Esophagus squamous epithelium (tissue), 5 donors: ENCODE measurements at regions not wholly inside any gene's neighbourhood (a gene's known extent, or its start where the extent isn't known, plus 50 kb on each side); places are given as distances from the start of the nearest gene placed in this dataset.

ENCODE experiments used
- DNase-seq: peaks from one replicate; lab custom pipeline; 2025; lab: John Stamatoyannopoulos, UW
- H3K27ac ChIP-seq, 4 donors: fragments of 200-600 bp; sonication (generic); one replicate each; pipeline ENCODE4 v1.5.1; 2016 to 2019; ENCODE audit warnings: mild to moderate bottlenecking in 1 of 4
- H3K27me3 ChIP-seq, 4 donors: fragments of 200-600 bp; sonication (generic); 1 replicate in 3 of 4; 2 replicates in 1 of 4; pipeline versions ENCODE4 v1.5.1 to v1.6.0; 2017 to 2021; ENCODE audit warnings: antibody characterized with exemption in 1 of 4
- H3K36me3 ChIP-seq, 3 donors: fragments of 200-600 bp; sonication (generic); one replicate each; pipeline ENCODE4 v1.5.1; 2016 to 2019
- H3K4me1 ChIP-seq, 3 donors: fragments of 200-600 bp; sonication (generic); one replicate each; pipeline ENCODE4 v1.5.1; 2017 to 2019
- H3K4me3 ChIP-seq, 4 donors: fragments of 200-600 bp; sonication (generic); 1 replicate in 3 of 4; 2 replicates in 1 of 4; pipeline ENCODE4 v1.5.1; 2016 to 2019; ENCODE audit warnings: mild to moderate bottlenecking in 2 of 4, moderate library complexity in 1 of 4
- H3K9me3 ChIP-seq, 3 donors: fragments of 200-600 bp; sonication (generic); one replicate each; pipeline ENCODE4 v1.5.1; 2016 to 2019
- POLR2A ChIP-seq, 4 donors: fragments of 450-650 bp; IDR thresholded peaks; one replicate each; pipeline ENCODE4 v1.6.1; 2017; ENCODE audit warnings: antibody characterized with exemption in 4 of 4, mild to moderate bottlenecking in 4 of 4, moderate library complexity in 3 of 4
- WGBS, 2 donors: methylation state at CpG; one replicate each; pipeline ENCODE4 v1.1.5; 2018; 5-methylcytosine and 5-hydroxymethylcytosine counted together
- intact Hi-C: fragments of 100-400 bp; cut with DNase I; formaldehyde crosslinking; loops from one replicate; pipeline ENCODE4 v1.15.0; 2022
- TF ChIP-seq, protein P1 (sequence below), 6 experiments: fragments of 450-650 bp in 4 of 6; fragments of 200-600 bp in 2 of 6; sonication (generic) in 2 of 6; IDR thresholded peaks; one replicate each; pipeline ENCODE4 v1.5.1; 2016 to 2019; ENCODE audit warnings: antibody characterized with exemption in 6 of 6, mild to moderate bottlenecking in 4 of 6, moderate library complexity in 4 of 6
- donor health status: DM: yes; HTN: yes; CAD: no.

DNA sequence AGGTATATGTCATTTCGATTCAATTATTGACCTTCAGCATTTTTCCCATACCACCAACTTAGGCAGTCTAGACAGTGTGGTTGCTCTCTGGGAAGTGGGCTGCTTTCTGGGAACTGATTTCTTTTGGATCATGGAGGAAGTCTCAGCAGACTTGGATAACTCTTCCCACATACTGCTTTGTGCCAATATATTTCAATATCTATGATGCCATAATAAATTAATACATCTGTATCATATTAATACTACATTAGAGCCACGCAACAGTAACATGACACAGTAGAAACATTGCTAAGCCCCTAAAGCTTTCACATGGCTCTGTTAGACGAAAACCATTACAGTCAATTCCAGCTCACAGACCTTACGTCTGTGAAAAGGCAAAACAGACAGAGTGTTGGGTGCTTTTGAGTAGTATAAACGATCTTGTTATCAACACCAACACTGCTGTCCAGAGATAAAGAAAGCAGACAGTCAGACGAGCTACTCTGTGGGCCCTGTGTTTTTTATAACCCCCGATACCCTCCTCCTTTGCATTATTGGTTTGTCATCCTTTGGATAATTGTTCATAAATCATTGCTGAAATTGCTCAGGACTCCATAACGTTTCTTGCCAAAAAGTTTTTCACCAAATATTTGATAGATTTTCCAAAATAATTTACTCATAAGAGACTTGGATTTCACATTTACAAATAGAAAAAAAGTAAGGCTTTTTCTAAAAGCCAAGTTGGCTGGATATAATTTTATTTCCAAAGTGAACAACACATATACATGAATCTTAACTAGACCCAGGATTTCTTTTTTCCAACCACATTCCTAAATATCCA is 439.7 kb downstream of the ADAMTS20 start:
- WGBS, 2 donors = 47 to 67% methylated on average over 8 of the region's 8 CpGs
- H3K4me3 ChIP-seq = no peak overlapping the region
- H3K36me3 ChIP-seq = no peaks in the 10 kb centered on the region
- intact Hi-C loops = no loop called here
- no peaks in the 10 kb centered on the region for H3K27me3 ChIP-seq
- no peak for DNase-seq
- no peak for TF ChIP-seq POLR2A (IDR thresholded peaks at IDR 0.05)
- TF ChIP-seq, protein P1, sequence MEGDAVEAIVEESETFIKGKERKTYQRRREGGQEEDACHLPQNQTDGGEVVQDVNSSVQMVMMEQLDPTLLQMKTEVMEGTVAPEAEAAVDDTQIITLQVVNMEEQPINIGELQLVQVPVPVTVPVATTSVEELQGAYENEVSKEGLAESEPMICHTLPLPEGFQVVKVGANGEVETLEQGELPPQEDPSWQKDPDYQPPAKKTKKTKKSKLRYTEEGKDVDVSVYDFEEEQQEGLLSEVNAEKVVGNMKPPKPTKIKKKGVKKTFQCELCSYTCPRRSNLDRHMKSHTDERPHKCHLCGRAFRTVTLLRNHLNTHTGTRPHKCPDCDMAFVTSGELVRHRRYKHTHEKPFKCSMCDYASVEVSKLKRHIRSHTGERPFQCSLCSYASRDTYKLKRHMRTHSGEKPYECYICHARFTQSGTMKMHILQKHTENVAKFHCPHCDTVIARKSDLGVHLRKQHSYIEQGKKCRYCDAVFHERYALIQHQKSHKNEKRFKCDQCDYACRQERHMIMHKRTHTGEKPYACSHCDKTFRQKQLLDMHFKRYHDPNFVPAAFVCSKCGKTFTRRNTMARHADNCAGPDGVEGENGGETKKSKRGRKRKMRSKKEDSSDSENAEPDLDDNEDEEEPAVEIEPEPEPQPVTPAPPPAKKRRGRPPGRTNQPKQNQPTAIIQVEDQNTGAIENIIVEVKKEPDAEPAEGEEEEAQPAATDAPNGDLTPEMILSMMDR (IDR thresholded peaks at IDR 0.05) = no peak
- no peaks in the 10 kb centered on the region for H3K4me1 ChIP-seq
- no peaks in the 10 kb centered on the region for H3K9me3 ChIP-seq
- H3K27ac ChIP-seq = no peak overlapping the region

- no peak for DNase-seq
- TF ChIP-seq, protein P1 (IDR thresholded peaks at IDR 0.05) = no peak
- TF ChIP-seq POLR2A (IDR thresholded peaks at IDR 0.05) = no peak
- Histone ChIP-seq H3K4me1 (no peaks in the 10 kb centered on the region), H3K27me3 (no peaks in the 10 kb centered on the region), H3K36me3 (no peaks in the 10 kb centered on the region), H3K27ac (no peak overlapping the region), H3K4me3 (no peak overlapping the region), H3K9me3 (no peaks in the 10 kb centered on the region)
- 65 to 76% methylated on average over 6 of the region's 6 CpGs for WGBS, 2 donors
- intact Hi-C loops = no loop called here
These were observed 440.4 kb downstream of the ADAMTS20 start for GRCh38 chr12:43111608-43112007.

- Histone ChIP-seq H3K27ac (no peak overlapping the region), H3K9me3 (no peaks in the 10 kb centered on the region), H3K4me3 (no peak overlapping the region), H3K4me1 (no peaks in the 10 kb centered on the region), H3K36me3 (no peaks in the 10 kb centered on the region), H3K27me3 (no peaks in the 10 kb centered on the region)
- intact Hi-C loops = no loop called here
- DNase-seq = no peak
- WGBS, 2 donors = 52 to 63% methylated on average over 2 of the region's 2 CpGs
- TF ChIP-seq, protein P1 (IDR thresholded peaks at IDR 0.05) = no peak
- no peak for TF ChIP-seq POLR2A (IDR thresholded peaks at IDR 0.05)
These were observed 442.2 kb downstream of the ADAMTS20 start for GRCh38 chr12:43109631-43110345.

GRCh38 chr12:43108656-43109055 is 443.3 kb downstream of the ADAMTS20 start:
- no peak for TF ChIP-seq POLR2A (IDR thresholded peaks at IDR 0.05)
- TF ChIP-seq, protein P1 (IDR thresholded peaks at IDR 0.05) = no peak
- WGBS, 2 donors = 33 to 37% methylated on average over 3 of the region's 3 CpGs
- H3K9me3 ChIP-seq = no peaks in the 10 kb centered on the region
- no peaks in the 10 kb centered on the region for H3K36me3 ChIP-seq
- no peaks in the 10 kb centered on the region for H3K4me1 ChIP-seq
- no peak overlapping the region for H3K27ac ChIP-seq
- no peak overlapping the region for H3K4me3 ChIP-seq
- DNase-seq = no peak
- H3K27me3 ChIP-seq = no peaks in the 10 kb centered on the region
- intact Hi-C loops = no loop called here
